ENCODE measurements at regions not wholly inside any gene's neighbourhood (a gene's known extent, or its start where the extent isn't known, plus 50 kb on each side); places are given as distances from the start of the nearest gene placed in this dataset.

DNA sequence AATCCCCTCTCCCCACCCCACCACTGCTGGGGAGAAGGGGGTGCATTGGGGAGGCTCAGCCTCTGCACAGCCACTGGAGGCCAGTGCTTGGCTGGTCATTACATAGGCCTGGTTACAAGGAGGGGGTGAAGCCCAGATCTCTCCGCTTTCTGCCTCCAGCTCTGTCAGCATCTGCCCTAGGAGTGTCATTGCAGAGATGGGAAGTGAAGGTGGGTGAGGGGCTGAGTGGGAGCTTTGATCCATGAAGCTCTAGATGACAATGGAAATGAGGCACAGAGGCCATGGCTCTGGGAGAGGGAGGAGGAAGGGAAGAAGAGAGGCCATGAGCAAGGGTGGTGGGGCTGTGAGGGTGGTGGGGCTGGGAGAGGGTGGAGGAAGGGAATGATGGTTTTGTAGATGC is 411.6 kb downstream of the MATN1 start:
- H3K9me3 ChIP-seq (ENCODE audit: control insufficient read depth in 1 of 2, low read length in 2 of 2) = peaks cover 0 to 7% of the 10 kb centered on the region in 2 donors
- peaks cover 4% of the 10 kb centered on the region for H3K27me3 ChIP-seq (ENCODE audit: low read depth, low read length)
- no peaks in the 10 kb centered on the region for H3K4me1 ChIP-seq (ENCODE audit: control insufficient read depth in 1 of 2, insufficient read depth in 2 of 2, low read length in 2 of 2)
- no peak overlapping the region for H3K27ac ChIP-seq (ENCODE audit: low read length)
- no peaks in the 10 kb centered on the region for H3K36me3 ChIP-seq (ENCODE audit: control insufficient read depth in 1 of 2, insufficient read depth in 2 of 2, low read length in 2 of 2)
- no peak overlapping the region for H3K4me3 ChIP-seq (ENCODE audit: low read depth in 1 of 2, low read length in 2 of 2)

- no peaks in the 10 kb centered on the region for H3K36me3 ChIP-seq (ENCODE audit: control insufficient read depth in 1 of 2, insufficient read depth in 2 of 2, low read length in 2 of 2)
- peaks cover 0 to 1% of the 10 kb centered on the region in 2 donors for H3K9me3 ChIP-seq (ENCODE audit: control insufficient read depth in 1 of 2, low read length in 2 of 2)
- peaks cover 4% of the 10 kb centered on the region for H3K27me3 ChIP-seq (ENCODE audit: low read depth, low read length)
- no peak overlapping the region for H3K4me3 ChIP-seq (ENCODE audit: low read depth in 1 of 2, low read length in 2 of 2)
- H3K4me1 ChIP-seq (ENCODE audit: control insufficient read depth in 1 of 2, insufficient read depth in 2 of 2, low read length in 2 of 2) = no peaks in the 10 kb centered on the region
- no peak overlapping the region for H3K27ac ChIP-seq (ENCODE audit: low read length)
Measured at GRCh38 chr1:30310966-30311742, 412.2 kb downstream of the MATN1 start.

GRCh38 chr1:30307182-30307581 is 416.2 kb downstream of the MATN1 start:
- H3K4me1 ChIP-seq (ENCODE audit: control insufficient read depth in 1 of 2, insufficient read depth in 2 of 2, low read length in 2 of 2) = no peaks in the 10 kb centered on the region
- H3K27ac ChIP-seq (ENCODE audit: low read length) = no peak overlapping the region
- no peaks in the 10 kb centered on the region for H3K9me3 ChIP-seq (ENCODE audit: control insufficient read depth in 1 of 2, low read length in 2 of 2)
- H3K4me3 ChIP-seq (ENCODE audit: low read depth in 1 of 2, low read length in 2 of 2) = no peak overlapping the region
- peaks cover 4% of the 10 kb centered on the region for H3K27me3 ChIP-seq (ENCODE audit: low read depth, low read length)
- H3K36me3 ChIP-seq (ENCODE audit: control insufficient read depth in 1 of 2, insufficient read depth in 2 of 2, low read length in 2 of 2) = no peaks in the 10 kb centered on the region

GRCh38 chr1:30305519-30305918 is 417.9 kb downstream of the MATN1 start:
- Histone ChIP-seq H3K4me1 (ENCODE audit: control insufficient read depth in 1 of 2, insufficient read depth in 2 of 2, low read length in 2 of 2) (no peaks in the 10 kb centered on the region), H3K4me3 (ENCODE audit: low read depth in 1 of 2, low read length in 2 of 2) (no peak overlapping the region), H3K36me3 (ENCODE audit: control insufficient read depth in 1 of 2, insufficient read depth in 2 of 2, low read length in 2 of 2) (no peaks in the 10 kb centered on the region), H3K9me3 (ENCODE audit: control insufficient read depth in 1 of 2, low read length in 2 of 2) (no peaks in the 10 kb centered on the region), H3K27me3 (ENCODE audit: low read depth, low read length) (peaks cover 4% of the 10 kb centered on the region), H3K27ac (ENCODE audit: low read length) (no peak overlapping the region)

GRCh38 chr1:30305061-30305460 is 418.3 kb downstream of the MATN1 start:
- no peaks in the 10 kb centered on the region for H3K4me1 ChIP-seq (ENCODE audit: control insufficient read depth in 1 of 2, insufficient read depth in 2 of 2, low read length in 2 of 2)
- H3K36me3 ChIP-seq (ENCODE audit: control insufficient read depth in 1 of 2, insufficient read depth in 2 of 2, low read length in 2 of 2) = no peaks in the 10 kb centered on the region
- no peak overlapping the region for H3K4me3 ChIP-seq (ENCODE audit: low read depth in 1 of 2, low read length in 2 of 2)
- no peak overlapping the region for H3K27ac ChIP-seq (ENCODE audit: low read length)
- peaks cover 4% of the 10 kb centered on the region for H3K27me3 ChIP-seq (ENCODE audit: low read depth, low read length)
- H3K9me3 ChIP-seq (ENCODE audit: control insufficient read depth in 1 of 2, low read length in 2 of 2) = no peaks in the 10 kb centered on the region

DNA sequence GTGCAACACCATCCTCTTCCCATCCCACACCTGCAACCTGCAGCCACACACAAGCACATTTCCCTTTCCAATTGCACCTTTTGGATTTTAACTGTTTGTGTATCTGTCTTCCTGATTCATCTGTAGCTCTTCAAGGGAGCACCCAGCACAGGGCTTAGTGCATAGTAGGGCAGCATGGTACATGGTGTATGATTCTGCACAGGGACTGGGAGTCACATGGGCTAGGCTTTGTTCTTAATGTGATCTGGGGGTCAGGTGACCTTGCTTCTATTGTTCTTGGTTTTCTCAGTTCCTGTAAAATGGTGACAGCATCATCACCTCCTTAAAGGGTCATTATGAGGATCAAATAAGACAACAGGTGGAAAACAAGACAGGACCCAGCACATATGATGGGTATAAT is 419.3 kb downstream of the MATN1 start:
- Histone ChIP-seq H3K27me3 (ENCODE audit: low read depth, low read length) (peaks cover 4% of the 10 kb centered on the region), H3K27ac (ENCODE audit: low read length) (no peak overlapping the region), H3K9me3 (ENCODE audit: control insufficient read depth in 1 of 2, low read length in 2 of 2) (no peaks in the 10 kb centered on the region), H3K36me3 (ENCODE audit: control insufficient read depth in 1 of 2, insufficient read depth in 2 of 2, low read length in 2 of 2) (no peaks in the 10 kb centered on the region), H3K4me1 (ENCODE audit: control insufficient read depth in 1 of 2, insufficient read depth in 2 of 2, low read length in 2 of 2) (no peaks in the 10 kb centered on the region), H3K4me3 (ENCODE audit: low read depth in 1 of 2, low read length in 2 of 2) (no peak overlapping the region)

GRCh38 chr1:30303387-30303786 is 420.0 kb downstream of the MATN1 start:
- peaks cover 4% of the 10 kb centered on the region for H3K27me3 ChIP-seq (ENCODE audit: low read depth, low read length)
- no peaks in the 10 kb centered on the region for H3K36me3 ChIP-seq (ENCODE audit: control insufficient read depth in 1 of 2, insufficient read depth in 2 of 2, low read length in 2 of 2)
- H3K4me3 ChIP-seq (ENCODE audit: low read depth in 1 of 2, low read length in 2 of 2) = no peak overlapping the region
- H3K4me1 ChIP-seq (ENCODE audit: control insufficient read depth in 1 of 2, insufficient read depth in 2 of 2, low read length in 2 of 2) = no peaks in the 10 kb centered on the region
- no peaks in the 10 kb centered on the region for H3K9me3 ChIP-seq (ENCODE audit: control insufficient read depth in 1 of 2, low read length in 2 of 2)
- no peak overlapping the region for H3K27ac ChIP-seq (ENCODE audit: low read length)

DNA sequence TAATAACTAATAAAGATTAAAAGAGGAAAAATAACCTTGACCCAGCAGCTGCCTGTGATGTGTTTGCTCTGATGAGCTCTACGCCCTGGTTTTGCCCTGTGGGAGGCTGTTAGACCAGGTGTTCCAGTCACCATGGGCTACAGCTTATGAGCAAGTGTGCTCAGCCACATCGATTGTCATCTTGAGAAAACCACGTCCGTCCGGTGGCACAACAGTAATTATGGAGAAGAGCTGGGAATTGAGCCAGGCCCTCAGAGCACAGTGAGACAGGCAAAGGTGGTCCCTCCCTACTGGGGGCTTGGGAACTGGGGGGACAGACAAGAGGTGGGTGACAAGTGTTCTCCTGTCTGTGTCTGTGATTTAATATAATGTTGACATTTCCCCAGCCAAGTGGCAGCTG is 420.5 kb downstream of the MATN1 start:
- peaks cover 0 to under 1% of the 10 kb centered on the region in 2 donors for H3K9me3 ChIP-seq (ENCODE audit: control insufficient read depth in 1 of 2, low read length in 2 of 2)
- H3K36me3 ChIP-seq (ENCODE audit: control insufficient read depth in 1 of 2, insufficient read depth in 2 of 2, low read length in 2 of 2) = no peaks in the 10 kb centered on the region
- H3K4me3 ChIP-seq (ENCODE audit: low read depth in 1 of 2, low read length in 2 of 2) = no peak overlapping the region
- no peaks in the 10 kb centered on the region for H3K4me1 ChIP-seq (ENCODE audit: control insufficient read depth in 1 of 2, insufficient read depth in 2 of 2, low read length in 2 of 2)
- H3K27ac ChIP-seq (ENCODE audit: low read length) = no peak overlapping the region
- H3K27me3 ChIP-seq (ENCODE audit: low read depth, low read length) = no peaks in the 10 kb centered on the region

DNA sequence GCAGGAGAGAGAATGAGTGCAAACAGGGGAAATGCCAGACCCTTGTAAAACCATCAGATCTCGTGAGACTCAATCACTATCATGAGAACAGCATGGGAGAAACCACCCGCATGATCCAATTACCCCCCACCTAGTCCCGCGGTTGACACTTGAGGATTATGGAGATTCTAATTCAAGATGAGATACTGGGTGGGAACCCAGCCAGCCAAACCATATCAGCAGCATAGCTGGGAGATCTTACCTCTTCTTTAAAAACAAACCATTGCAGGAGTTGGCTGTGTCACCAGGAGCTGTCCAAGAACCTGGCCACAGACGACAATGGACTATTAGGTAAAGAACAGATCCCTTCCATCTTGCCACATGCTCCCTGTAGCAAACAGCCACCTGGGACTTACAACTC is 422.7 kb downstream of the MATN1 start:
- H3K4me3 ChIP-seq (ENCODE audit: low read depth in 1 of 2, low read length in 2 of 2) = no peak overlapping the region
- H3K9me3 ChIP-seq (ENCODE audit: control insufficient read depth in 1 of 2, low read length in 2 of 2) = peaks cover 0 to 11% of the 10 kb centered on the region in 2 donors
- H3K27me3 ChIP-seq (ENCODE audit: low read depth, low read length) = no peaks in the 10 kb centered on the region
- H3K4me1 ChIP-seq (ENCODE audit: control insufficient read depth in 1 of 2, insufficient read depth in 2 of 2, low read length in 2 of 2) = no peaks in the 10 kb centered on the region
- H3K27ac ChIP-seq (ENCODE audit: low read length) = no peak overlapping the region
- no peaks in the 10 kb centered on the region for H3K36me3 ChIP-seq (ENCODE audit: control insufficient read depth in 1 of 2, insufficient read depth in 2 of 2, low read length in 2 of 2)

DNA sequence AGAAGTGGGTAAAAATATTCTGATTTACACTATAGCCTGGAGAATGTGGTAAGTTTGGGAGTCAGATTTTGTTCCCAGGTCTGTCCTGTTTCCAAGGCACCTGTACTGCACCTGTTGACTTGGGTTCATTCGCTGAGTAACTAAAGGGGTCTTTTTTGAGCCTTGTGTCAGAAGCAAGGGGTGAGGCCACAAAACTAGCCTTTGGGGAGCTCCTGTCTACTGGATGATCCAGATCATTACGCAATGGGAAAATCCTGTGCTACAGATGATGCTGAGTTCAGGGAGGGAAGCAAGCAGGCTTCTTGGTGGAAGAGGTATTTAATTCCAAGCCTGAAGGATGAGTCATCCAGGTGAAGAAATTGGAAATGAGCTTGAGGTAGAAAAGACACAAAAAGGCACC is 424.0 kb downstream of the MATN1 start:
- no peak overlapping the region for H3K4me3 ChIP-seq (ENCODE audit: low read depth in 1 of 2, low read length in 2 of 2)
- H3K36me3 ChIP-seq (ENCODE audit: control insufficient read depth in 1 of 2, insufficient read depth in 2 of 2, low read length in 2 of 2) = no peaks in the 10 kb centered on the region
- peaks cover 0 to 11% of the 10 kb centered on the region in 2 donors for H3K9me3 ChIP-seq (ENCODE audit: control insufficient read depth in 1 of 2, low read length in 2 of 2)
- H3K4me1 ChIP-seq (ENCODE audit: control insufficient read depth in 1 of 2, insufficient read depth in 2 of 2, low read length in 2 of 2) = no peaks in the 10 kb centered on the region
- no peaks in the 10 kb centered on the region for H3K27me3 ChIP-seq (ENCODE audit: low read depth, low read length)
- no peak overlapping the region for H3K27ac ChIP-seq (ENCODE audit: low read length)

- H3K36me3 ChIP-seq (ENCODE audit: control insufficient read depth in 1 of 2, insufficient read depth in 2 of 2, low read length in 2 of 2) = no peaks in the 10 kb centered on the region
- H3K27ac ChIP-seq (ENCODE audit: low read length) = no peak overlapping the region
- H3K4me3 ChIP-seq (ENCODE audit: low read depth in 1 of 2, low read length in 2 of 2) = no peak overlapping the region
- peaks cover 0 to 11% of the 10 kb centered on the region in 2 donors for H3K9me3 ChIP-seq (ENCODE audit: control insufficient read depth in 1 of 2, low read length in 2 of 2)
- H3K27me3 ChIP-seq (ENCODE audit: low read depth, low read length) = no peaks in the 10 kb centered on the region
- H3K4me1 ChIP-seq (ENCODE audit: control insufficient read depth in 1 of 2, insufficient read depth in 2 of 2, low read length in 2 of 2) = no peaks in the 10 kb centered on the region
Measured at GRCh38 chr1:30295674-30296073, 427.7 kb downstream of the MATN1 start.

GRCh38 chr1:30295266-30295665 is 428.1 kb downstream of the MATN1 start:
- Histone ChIP-seq H3K4me1 (ENCODE audit: control insufficient read depth in 1 of 2, insufficient read depth in 2 of 2, low read length in 2 of 2) (no peaks in the 10 kb centered on the region), H3K27me3 (ENCODE audit: low read depth, low read length) (no peaks in the 10 kb centered on the region), H3K27ac (ENCODE audit: low read length) (no peak overlapping the region)

More at GRCh38 chr1:30295266-30295665, 428.1 kb downstream of the MATN1 start:
- no peaks in the 10 kb centered on the region for H3K36me3 ChIP-seq (ENCODE audit: control insufficient read depth in 1 of 2, insufficient read depth in 2 of 2, low read length in 2 of 2)
- H3K4me3 ChIP-seq (ENCODE audit: low read depth in 1 of 2, low read length in 2 of 2) = no peak overlapping the region
- H3K9me3 ChIP-seq (ENCODE audit: control insufficient read depth in 1 of 2, low read length in 2 of 2) = peaks cover 0 to 11% of the 10 kb centered on the region in 2 donors
